H9 (cell line): ENCODE measurements at regions not wholly inside any gene's neighbourhood (a gene's known extent, or its start where the extent isn't known, plus 50 kb on each side); places are given as distances from the start of the nearest gene placed in this dataset.

ENCODE experiments used
- DNase-seq: peaks from one replicate; pipeline ENCODE4 v3.0.0-alpha.2; 2017
- H2AFZ ChIP-seq: one replicate; pipeline ENCODE4 v1.6.1; 2013; ENCODE audit warnings: mild to moderate bottlenecking, low read length, control low read depth, moderate library complexity
- H2AK5ac ChIP-seq: 2 replicates; pipeline ENCODE4 v1.6.1; 2013; ENCODE audit warnings: low read length, control low read depth, mixed read lengths; ENCODE audit not compliant: insufficient read length
- H2BK120ac ChIP-seq: one replicate; pipeline ENCODE4 v1.6.1; 2013; ENCODE audit warnings: low read depth, mild to moderate bottlenecking, low read length, control low read depth, inconsistent platforms; ENCODE audit not compliant: poor library complexity, severe bottlenecking
- H2BK12ac ChIP-seq: 2 replicates; pipeline ENCODE4 v1.6.1; 2013; ENCODE audit warnings: low read length, control low read depth, mixed read lengths, low read depth; ENCODE audit not compliant: insufficient read length
- H2BK15ac ChIP-seq: 2 replicates; pipeline ENCODE4 v1.6.1; 2013; ENCODE audit warnings: low read depth, low read length, control low read depth
- H2BK20ac ChIP-seq: one replicate; pipeline ENCODE4 v1.6.1; 2013; ENCODE audit warnings: low read depth, mild to moderate bottlenecking, low read length, control low read depth, inconsistent platforms; ENCODE audit not compliant: poor library complexity, severe bottlenecking
- H2BK5ac ChIP-seq: 2 replicates; pipeline ENCODE4 v1.6.1; 2013; ENCODE audit warnings: low read length, control low read depth, mixed read lengths; ENCODE audit not compliant: insufficient read length
- H3K14ac ChIP-seq: 2 replicates; pipeline ENCODE4 v1.6.1; 2013; ENCODE audit warnings: low read length, control low read depth; ENCODE audit not compliant: insufficient read depth
- H3K18ac ChIP-seq: 2 replicates; pipeline ENCODE4 v1.6.1; 2013; ENCODE audit warnings: low read depth, mild to moderate bottlenecking, mixed read lengths, low read length, control low read depth; ENCODE audit not compliant: insufficient read length
- H3K23ac ChIP-seq: 2 replicates; pipeline ENCODE4 v1.6.1; 2013; ENCODE audit warnings: low read length, control low read depth, mixed read lengths, low read depth; ENCODE audit not compliant: insufficient read length
- H3K23me2 ChIP-seq: 2 replicates; pipeline ENCODE4 v1.6.1; 2013; ENCODE audit warnings: low read depth, mild to moderate bottlenecking, mixed read lengths, low read length, control low read depth; ENCODE audit not compliant: insufficient read length, poor library complexity, severe bottlenecking
- H3K27ac ChIP-seq: 2 replicates; pipeline ENCODE4 v1.5.1; 2013; ENCODE audit warnings: low read length, control low read depth, mixed read lengths, low read depth; ENCODE audit not compliant: insufficient read length
- H3K27me3 ChIP-seq: 2 replicates; pipeline ENCODE4 v1.6.1; 2013; ENCODE audit warnings: low read length, control low read depth, inconsistent platforms; ENCODE audit not compliant: insufficient read depth
- H3K4ac ChIP-seq: 2 replicates; pipeline ENCODE4 v1.6.1; 2013; ENCODE audit warnings: low read depth, mild to moderate bottlenecking, control low read depth, inconsistent platforms, low read length, moderate library complexity
- H3K4me1 ChIP-seq: 2 replicates; pipeline ENCODE4 v1.6.1; 2013; ENCODE audit warnings: low read length, control low read depth, inconsistent platforms; ENCODE audit not compliant: insufficient read depth
- H3K4me2 ChIP-seq: 2 replicates; pipeline ENCODE4 v1.6.1; 2013; ENCODE audit warnings: low read length, control low read depth, mixed read lengths; ENCODE audit not compliant: insufficient read length, insufficient read depth
- H3K56ac ChIP-seq: 2 replicates; pipeline ENCODE4 v1.6.1; 2013; ENCODE audit warnings: low read depth, mild to moderate bottlenecking, mixed read lengths, low read length, control low read depth; ENCODE audit not compliant: insufficient read length
- H3K79me1 ChIP-seq: 2 replicates; pipeline ENCODE4 v1.6.1; 2013; ENCODE audit warnings: low read depth, mild to moderate bottlenecking, moderate library complexity, low read length, control low read depth, inconsistent platforms; ENCODE audit not compliant: insufficient read depth, poor library complexity, severe bottlenecking
- H3K79me2 ChIP-seq: 2 replicates; pipeline ENCODE4 v1.6.1; 2013; ENCODE audit warnings: low read length, control low read depth, inconsistent platforms; ENCODE audit not compliant: insufficient read depth
- H3K9ac ChIP-seq: 2 replicates; pipeline ENCODE4 v1.6.1; 2013; ENCODE audit warnings: low read length, control low read depth, mixed read lengths; ENCODE audit not compliant: insufficient read length; ENCODE audit errors: extremely low read depth
- H3K9me3 ChIP-seq: one replicate; pipeline ENCODE4 v1.6.1; 2013; ENCODE audit warnings: low read depth, low read length, inconsistent platforms; ENCODE audit not compliant: control insufficient read depth
- H3T11ph ChIP-seq: one replicate; pipeline ENCODE4 v1.6.1; 2013; ENCODE audit warnings: mild to moderate bottlenecking, low read length, control low read depth, inconsistent platforms
- H4K20me1 ChIP-seq: one replicate; pipeline ENCODE4 v1.6.1; 2013; ENCODE audit not compliant: control insufficient read depth, insufficient read length, insufficient read depth
- H4K5ac ChIP-seq: 2 replicates; pipeline ENCODE4 v1.6.1; 2013; ENCODE audit warnings: low read depth, mild to moderate bottlenecking, mixed read lengths, low read length, control low read depth; ENCODE audit not compliant: insufficient read length
- H4K8ac ChIP-seq: replicated peaks from 2 replicates; pipeline ENCODE4 v1.6.1; 2013; ENCODE audit warnings: low read length, control low read depth, mixed read lengths, low read depth; ENCODE audit not compliant: insufficient read length
- H4K91ac ChIP-seq: 2 replicates; pipeline ENCODE4 v1.6.1; 2013; ENCODE audit warnings: low read depth, mild to moderate bottlenecking, moderate library complexity, mixed read lengths, low read length, control low read depth; ENCODE audit not compliant: insufficient read length
- H3K27ac Mint-ChIP-seq, 3 experiments: 2 replicates in 2 of 3; 3 replicates in 1 of 3; pipeline ENCODE4 v1.8.0; 2020 to 2021; ENCODE audit warnings: mixed read lengths in 3 of 3, mild to moderate bottlenecking in 1 of 3, moderate library complexity in 1 of 3
- H3K27me3 Mint-ChIP-seq: 2 replicates; pipeline ENCODE4 v1.8.0; 2021; ENCODE audit warnings: low read depth, mild to moderate bottlenecking, moderate library complexity, mixed read lengths
- H3K36me3 Mint-ChIP-seq, 3 experiments: 2 replicates in 2 of 3; 3 replicates in 1 of 3; pipeline ENCODE4 v1.8.0; 2020 to 2021; ENCODE audit warnings: low read depth in 3 of 3, mixed read lengths in 3 of 3; ENCODE audit not compliant: insufficient read depth in 1 of 3
- H3K4me1 Mint-ChIP-seq, 2 experiments: 2 replicates each; pipeline ENCODE4 v1.8.0; 2020; ENCODE audit warnings: mixed read lengths in 2 of 2
- H3K4me3 Mint-ChIP-seq, 2 experiments: 2 replicates in 1 of 2; 3 replicates in 1 of 2; pipeline ENCODE4 v1.8.0; 2020 to 2021; ENCODE audit warnings: mild to moderate bottlenecking in 2 of 2, mixed read lengths in 2 of 2, moderate library complexity in 1 of 2
- H3K9me3 Mint-ChIP-seq, 2 experiments: 2 replicates in 1 of 2; 3 replicates in 1 of 2; pipeline ENCODE4 v1.8.0; 2020; ENCODE audit warnings: mild to moderate bottlenecking in 2 of 2, mixed read lengths in 2 of 2, moderate library complexity in 1 of 2
- WGBS: extraction: QIAGEN DNeasy Blood & Tissue Kit; methylation state at CpG from one replicate; pipeline ENCODE4 v1.1.7; 2013; ENCODE audit warnings: missing lambda C conversion rate, low lambda C conversion rate, mixed read lengths; ENCODE audit not compliant: insufficient read length; ENCODE audit errors: extremely low coverage; 5-methylcytosine and 5-hydroxymethylcytosine counted together
- TF ChIP-seq, protein P1 (sequence below): fragments of 200-600 bp; sonication (generic); conservative IDR thresholded peaks from 3 replicates; pipeline ENCODE4 v1.8.0; 2021; ENCODE audit warnings: antibody characterized with exemption, mild to moderate bottlenecking

DNA sequence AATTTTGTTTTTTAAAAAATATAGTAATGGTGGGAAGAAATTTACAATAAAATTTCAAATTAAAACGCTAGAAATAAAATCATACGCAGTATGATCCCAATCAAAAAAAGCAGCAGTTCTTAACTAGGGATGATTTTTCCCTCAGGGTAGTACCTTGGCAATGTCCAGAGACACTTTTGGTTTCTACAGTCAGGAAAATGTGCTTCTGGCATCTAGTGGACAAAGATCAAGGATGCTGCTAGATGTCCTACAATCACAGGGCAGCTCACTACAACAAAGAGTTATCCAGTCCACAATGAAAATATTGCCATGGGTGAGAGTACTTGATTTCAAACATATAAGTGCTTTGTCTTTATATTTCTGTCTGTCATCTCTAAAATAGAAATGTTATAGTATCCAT, 400.2 kb upstream of the SGCD start:
- H3K4me1 ChIP-seq, result no peaks in the 10 kb centered on the region; the same call in 1 of the 2 replicates
- no peaks in the 10 kb centered on the region for H3K79me1 ChIP-seq
- H2AFZ ChIP-seq, result no peak overlapping the region
- Mint-ChIP-seq H3K27ac (no peak overlapping the region), H3K4me1 (peaks cover 14 to 17% of the 10 kb centered on the region in 2 experiments), H3K27me3 (no peaks in the 10 kb centered on the region), H3K4me3 (no peak overlapping the region), H3K36me3 (no peaks in the 10 kb centered on the region), H3K9me3 (no peaks in the 10 kb centered on the region; a peak in 1 of 5 replicates)
- H3K23ac ChIP-seq, result no peak overlapping the region
- no peak overlapping the region for H3K9ac ChIP-seq
- H3K14ac ChIP-seq, result no peak overlapping the region
- no peak overlapping the region for H3K4me2 ChIP-seq
- H4K8ac ChIP-seq, result no peak overlapping the region
- H3K18ac ChIP-seq, result no peak overlapping the region
- no peak overlapping the region for H2AK5ac ChIP-seq
- H3K9me3 ChIP-seq, result no peaks in the 10 kb centered on the region
- H3K27ac ChIP-seq, result no peak overlapping the region
- no peak overlapping the region for H4K5ac ChIP-seq
- H4K91ac ChIP-seq, result no peak overlapping the region
- TF ChIP-seq, protein P1, sequence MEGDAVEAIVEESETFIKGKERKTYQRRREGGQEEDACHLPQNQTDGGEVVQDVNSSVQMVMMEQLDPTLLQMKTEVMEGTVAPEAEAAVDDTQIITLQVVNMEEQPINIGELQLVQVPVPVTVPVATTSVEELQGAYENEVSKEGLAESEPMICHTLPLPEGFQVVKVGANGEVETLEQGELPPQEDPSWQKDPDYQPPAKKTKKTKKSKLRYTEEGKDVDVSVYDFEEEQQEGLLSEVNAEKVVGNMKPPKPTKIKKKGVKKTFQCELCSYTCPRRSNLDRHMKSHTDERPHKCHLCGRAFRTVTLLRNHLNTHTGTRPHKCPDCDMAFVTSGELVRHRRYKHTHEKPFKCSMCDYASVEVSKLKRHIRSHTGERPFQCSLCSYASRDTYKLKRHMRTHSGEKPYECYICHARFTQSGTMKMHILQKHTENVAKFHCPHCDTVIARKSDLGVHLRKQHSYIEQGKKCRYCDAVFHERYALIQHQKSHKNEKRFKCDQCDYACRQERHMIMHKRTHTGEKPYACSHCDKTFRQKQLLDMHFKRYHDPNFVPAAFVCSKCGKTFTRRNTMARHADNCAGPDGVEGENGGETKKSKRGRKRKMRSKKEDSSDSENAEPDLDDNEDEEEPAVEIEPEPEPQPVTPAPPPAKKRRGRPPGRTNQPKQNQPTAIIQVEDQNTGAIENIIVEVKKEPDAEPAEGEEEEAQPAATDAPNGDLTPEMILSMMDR, result no peak
- H2BK15ac ChIP-seq, result no peak overlapping the region
- DNase-seq, result no peak
- no peak overlapping the region for H2BK12ac ChIP-seq
- H2BK120ac ChIP-seq, result no peak overlapping the region
- no peak overlapping the region for H2BK5ac ChIP-seq
- no peak overlapping the region for H3K56ac ChIP-seq
- H2BK20ac ChIP-seq, result no peak overlapping the region
- no peaks in the 10 kb centered on the region for H3K79me2 ChIP-seq
- no peaks in the 10 kb centered on the region for H3K23me2 ChIP-seq
- no peak overlapping the region for H3T11ph ChIP-seq
- H3K27me3 ChIP-seq, result no peaks in the 10 kb centered on the region
- H4K20me1 ChIP-seq, result no peaks in the 10 kb centered on the region
- no peak overlapping the region for H3K4ac ChIP-seq
- WGBS, result no CpG with 5 or more reads among the region's 2 CpGs
